ENCODE measurements at regions not wholly inside any gene's neighbourhood (a gene's known extent, or its start where the extent isn't known, plus 50 kb on each side); places are given as distances from the start of the nearest gene placed in this dataset.

- no peak for FAIRE-seq
- Histone ChIP-seq H3K18ac (ENCODE audit: extremely low read depth, low read length) (no peak overlapping the region), H3K4me3 (ENCODE audit: extremely low read depth in 1 of 4, insufficient read depth in 2 of 4, low read depth in 3 of 4, low read length in 4 of 4) (no peak overlapping the region), H3K9ac (replicated peaks in 1 of 4; ENCODE audit: extremely low read depth in 1 of 4, low read depth in 3 of 4, low read length in 3 of 4) (no peak overlapping the region), H3K23ac (ENCODE audit: insufficient read length) (no peak overlapping the region), H2AFZ (ENCODE audit: low read length) (no peak overlapping the region), H4K8ac (ENCODE audit: extremely low read depth, insufficient read depth, low read length) (no peak overlapping the region), H3K4me2 (ENCODE audit: insufficient read depth in 1 of 2, low read depth in 2 of 2, low read length in 2 of 2) (no peak overlapping the region), H3K36me3 (ENCODE audit: control insufficient read depth in 2 of 4, insufficient read depth in 4 of 4, low read length in 3 of 4) (no peaks in the 10 kb centered on the region), H2BK20ac (ENCODE audit: low read length) (no peak overlapping the region), H3K56ac (replicated peaks; ENCODE audit: insufficient read length, low read depth, low read length) (no peak overlapping the region), H3K4me1 (replicated peaks in 1 of 4; ENCODE audit: control insufficient read depth in 3 of 4, insufficient read depth in 4 of 4, low read length in 3 of 4) (peaks cover 0 to 8% (median 4%) of the 10 kb centered on the region in 4 experiments), H4K20me1 (replicated peaks in 1 of 2; ENCODE audit: control insufficient read depth in 1 of 2, insufficient read depth in 2 of 2, low read length in 2 of 2) (no peaks in the 10 kb centered on the region), H3K23me2 (ENCODE audit: low read depth, low read length) (no peaks in the 10 kb centered on the region), H2BK120ac (replicated peaks; ENCODE audit: low read depth, low read length) (no peak overlapping the region), H2BK12ac (ENCODE audit: low read depth, low read length) (no peak overlapping the region), H4K91ac (replicated peaks; ENCODE audit: insufficient read length, low read length) (no peak overlapping the region), H3K27me3 (replicated peaks in 1 of 4; ENCODE audit: control insufficient read depth in 3 of 4, extremely low read depth in 1 of 4, insufficient read depth in 3 of 4, low read length in 3 of 4) (no peaks in the 10 kb centered on the region), H3K14ac (ENCODE audit: insufficient read length) (no peak overlapping the region), H2BK5ac (ENCODE audit: low read depth, low read length) (no peak overlapping the region), H3K27ac (ENCODE audit: low read depth, low read length) (no peak overlapping the region), H3K79me1 (ENCODE audit: low read depth, low read length) (no peaks in the 10 kb centered on the region), H4K5ac (ENCODE audit: insufficient read length, low read depth, low read length) (no peak overlapping the region), H2AK5ac (ENCODE audit: low read depth, low read length) (no peak overlapping the region), H3K79me2 (ENCODE audit: control insufficient read depth in 1 of 2, insufficient read depth in 2 of 2, low read length in 2 of 2) (no peaks in the 10 kb centered on the region), H3K4ac (replicated peaks; ENCODE audit: insufficient read length, low read depth, low read length) (no peak overlapping the region), H3K9me3 (ENCODE audit: insufficient read depth in 2 of 2, low read depth in 1 of 2, low read length in 1 of 2) (no peaks in the 10 kb centered on the region), H2BK15ac (ENCODE audit: low read length) (no peak overlapping the region)
- ChIA-PET CTCF (ENCODE audit: partially characterized antibody) (interaction anchor here (0.7 to 2.3 kb wide), 3 partner anchors 9 to 237 kb away, joined by 4 to 11 read pairs (median 4); no protein-coding TSS in a partner anchor), POLR2A (ENCODE audit: partially characterized antibody) (no interaction called here)
- 87% methylated on average over 3 of the region's 3 CpGs; no CpG with 5 or more reads in 1 of the 2 experiments for WGBS, 2 experiments (ENCODE audit: extremely low coverage in 1 of 2, insufficient coverage in 1 of 2, insufficient read length in 1 of 2, insufficient replicate concordance in 2 of 2, low coverage in 1 of 2, low lambda C conversion rate in 2 of 2, missing lambda C conversion rate in 1 of 2)
- no peak for DNase-seq (ENCODE audit: low read depth in 1 of 2, low spot score in 2 of 2)
- TF ChIP-seq RXRA (IDR thresholded peaks at IDR 0.05; ENCODE audit: insufficient read depth, low read depth, low read length), result no peak
- TF ChIP-seq HDAC2 (IDR thresholded peaks at IDR 0.05; ENCODE audit: borderline replicate concordance in 1 of 2, low read depth in 2 of 2, low read length in 2 of 2), result no peak
- no peak for TF ChIP-seq TAF7 (optimal IDR thresholded peaks at IDR 0.05; ENCODE audit: borderline replicate concordance, low read depth, low read length)
- TF ChIP-seq CBX5 (IDR thresholded peaks at IDR 0.05; ENCODE audit: low read depth, low read length), result no peak
- TF ChIP-seq EGR1 (IDR thresholded peaks at IDR 0.05; ENCODE audit: borderline replicate concordance, low read depth, low read length), result no peak
- no peak for TF ChIP-seq SIRT6 (IDR thresholded peaks at IDR 0.05; ENCODE audit: low read length)
- TF ChIP-seq GABPA (IDR thresholded peaks at IDR 0.05; ENCODE audit: borderline replicate concordance, insufficient read depth, low read length), result no peak
- no peak for TF ChIP-seq SIX5 (IDR thresholded peaks at IDR 0.05; ENCODE audit: low read depth, low read length)
- TF ChIP-seq E2F6 (IDR thresholded peaks at IDR 0.05), result no peak
- TF ChIP-seq TEAD4 (IDR thresholded peaks at IDR 0.05; ENCODE audit: low read depth, low read length), result no peak
- no peak for TF ChIP-seq FOSL1 (IDR thresholded peaks at IDR 0.05; ENCODE audit: insufficient read depth, low read depth, low read length)
- TF ChIP-seq NANOG (IDR thresholded peaks at IDR 0.05; ENCODE audit: insufficient read depth, low read depth, low read length, poor library complexity, severe bottlenecking), result no peak
- no peak for TF ChIP-seq SP2 (IDR thresholded peaks at IDR 0.05; ENCODE audit: low read length)
- TF ChIP-seq SAP30 (IDR thresholded peaks at IDR 0.05; ENCODE audit: insufficient read depth, insufficient replicate concordance, low read length), result no peak
Measured at GRCh38 chr3:124258057-124258500, 266.2 kb upstream of the ROPN1 start.
